Caco-2 (cell line): ENCODE measurements at regions not wholly inside any gene's neighbourhood (a gene's known extent, or its start where the extent isn't known, plus 50 kb on each side); places are given as distances from the start of the nearest gene placed in this dataset.

ENCODE experiments used
- BruUV-seq: library from RNA; stranded (reverse); fragments of 400-500 nt; replicated peaks from 2 replicates; lab custom pipeline; 2021; lab: Mats Ljungman, UMichigan
- CTCF ChIA-PET: fragments of 300-600 bp; sonication (Branson Sonifier 250); formaldehyde crosslinking; loops from one replicate; lab custom pipeline; 2022; ENCODE audit warnings: antibody characterized with exemption; lab: Charles Lee
- POLR2A ChIA-PET: fragments of 300-600 bp; sonication (Branson Sonifier 250); formaldehyde crosslinking; loops from one replicate; lab custom pipeline; 2022; ENCODE audit warnings: antibody characterized with exemption; lab: Charles Lee
- DNase-seq, 2 experiments: peaks; one replicate each; pipeline versions ENCODE4 v3.0.0 to v3.0.0-alpha.2; 2020 to 2022
- H3K27me3 ChIP-seq: replicated peaks from 2 replicates; pipeline ENCODE4 v1.6.0; 2011; ENCODE audit warnings: low read length; ENCODE audit not compliant: control insufficient read depth, insufficient read depth
- H3K36me3 ChIP-seq: 2 replicates; pipeline ENCODE4 v1.5.1; 2011; ENCODE audit warnings: low read length; ENCODE audit not compliant: control insufficient read depth, insufficient read depth
- H3K4me1 ChIP-seq: fragments of 250-450 bp; sonication (Bioruptor Pico); 2 replicates; pipeline ENCODE4 v1.5.1; 2020; ENCODE audit warnings: mild to moderate bottlenecking
- H3K4me3 ChIP-seq: 2 replicates; pipeline ENCODE4 v1.5.1; 2011; ENCODE audit warnings: low read depth, mild to moderate bottlenecking, control low read depth, low read length
- H3K9me3 ChIP-seq: fragments of 250-450 bp; sonication (Bioruptor Pico); 2 replicates; pipeline ENCODE4 v1.5.1; 2020; ENCODE audit warnings: mild to moderate bottlenecking, moderate library complexity
- H3K27ac Mint-ChIP-seq: one replicate; pipeline ENCODE4 v1.8.0; 2022; ENCODE audit warnings: mixed read lengths; ENCODE audit not compliant: unreplicated experiment
- H3K27me3 Mint-ChIP-seq: one replicate; pipeline ENCODE4 v1.8.0; 2022; ENCODE audit warnings: mixed read lengths; ENCODE audit not compliant: insufficient read depth, unreplicated experiment
- H3K36me3 Mint-ChIP-seq: one replicate; pipeline ENCODE4 v1.8.0; 2022; ENCODE audit warnings: mild to moderate bottlenecking, mixed read lengths; ENCODE audit not compliant: insufficient read depth, unreplicated experiment
- H3K4me1 Mint-ChIP-seq: one replicate; pipeline ENCODE4 v1.8.0; 2022; ENCODE audit warnings: low read depth, mixed read lengths; ENCODE audit not compliant: unreplicated experiment
- H3K4me3 Mint-ChIP-seq: one replicate; pipeline ENCODE4 v1.8.0; 2022; ENCODE audit warnings: mild to moderate bottlenecking, moderate library complexity, mixed read lengths; ENCODE audit not compliant: unreplicated experiment
- H3K9me3 Mint-ChIP-seq: one replicate; pipeline ENCODE4 v1.8.0; 2022; ENCODE audit warnings: mixed read lengths; ENCODE audit not compliant: unreplicated experiment
- CTCF ChIP-seq, 2 experiments: fragments of 200-600 bp in 1 of 2; IDR thresholded peaks; 1 replicate in 1 of 2; 2 replicates in 1 of 2; pipeline versions ENCODE4 v1.5.1 to v1.8.0; 2011 to 2022; ENCODE audit warnings: antibody characterized with exemption in 1 of 2, control low read depth in 1 of 2, inconsistent platforms in 1 of 2, low read depth in 1 of 2, low read length in 1 of 2, mild to moderate bottlenecking in 1 of 2, moderate library complexity in 1 of 2; ENCODE audit not compliant: insufficient read depth in 1 of 2, severe bottlenecking in 1 of 2, unreplicated experiment in 1 of 2
- intact Hi-C: fragments of 100-400 bp; cut with micrococcal nuclease; formaldehyde crosslinking; loops from one replicate; pipeline ENCODE4 v1.10.0; 2022; ENCODE audit not compliant: unreplicated experiment

GRCh38 chr18:22560275-22560610 lies 142.5 kb upstream of the CTAGE1 start:
- TF ChIP-seq CTCF (IDR thresholded peaks at IDR 0.05; ENCODE audit: insufficient read depth in 1 of 2, low read depth in 1 of 2, low read length in 1 of 2, severe bottlenecking in 1 of 2, unreplicated experiment in 1 of 2): no peak
- no peaks in the 10 kb centered on the region for H3K36me3 ChIP-seq
- peak overlapping the region; percentile 43 for H3K4me3 ChIP-seq
- DNase-seq: no peak
- Mint-ChIP-seq H3K27me3 (no peaks in the 10 kb centered on the region), H3K4me1 (peaks cover 16% of the 10 kb centered on the region), H3K4me3 (peak overlapping the region; percentile 90), H3K27ac (peak overlapping the region; percentile 71), H3K9me3 (no peaks in the 10 kb centered on the region), H3K36me3 (no peaks in the 10 kb centered on the region)
- H3K4me1 ChIP-seq: peaks cover 3% of the 10 kb centered on the region; the same call in 1 of the 2 replicates
- H3K9me3 ChIP-seq: no peaks in the 10 kb centered on the region
- intact Hi-C loops: loop anchor here (5.0 to 10.0 kb wide), 4 partner anchors 353 to 565 kb away; no protein-coding TSS in a partner anchor
- ChIA-PET POLR2A (no interaction called here), CTCF (interaction anchor here (0.6 to 1.5 kb wide), 4 partner anchors 88 to 371 kb away, joined by 3 to 7 read pairs (median 3); no protein-coding TSS in a partner anchor)
- no peaks in the 10 kb centered on the region for H3K27me3 ChIP-seq
- TSS peak; percentile 71 for BruUV-seq

- Mint-ChIP-seq H3K27ac (no peak overlapping the region), H3K4me3 (peak overlapping the region; percentile 90), H3K36me3 (no peaks in the 10 kb centered on the region), H3K4me1 (peaks cover 16% of the 10 kb centered on the region), H3K27me3 (no peaks in the 10 kb centered on the region), H3K9me3 (no peaks in the 10 kb centered on the region)
- ChIA-PET CTCF (interaction anchor here (0.6 to 0.7 kb wide), 3 partner anchors 109 to 516 kb away, joined by 3 to 6 read pairs (median 3); no protein-coding TSS in a partner anchor), POLR2A (no interaction called here)
- H3K4me1 ChIP-seq: peaks cover 3% of the 10 kb centered on the region; the same call in 1 of the 2 replicates
- no peak for DNase-seq
- no peaks in the 10 kb centered on the region for H3K9me3 ChIP-seq
- intact Hi-C loops: loop anchor here (5.0 to 10.0 kb wide), 4 partner anchors 353 to 566 kb away; no protein-coding TSS in a partner anchor
- H3K36me3 ChIP-seq: no peaks in the 10 kb centered on the region
- no peak for TF ChIP-seq CTCF (IDR thresholded peaks at IDR 0.05; ENCODE audit: insufficient read depth in 1 of 2, low read depth in 1 of 2, low read length in 1 of 2, severe bottlenecking in 1 of 2, unreplicated experiment in 1 of 2)
- no TSS peak for BruUV-seq
- no peak overlapping the region for H3K4me3 ChIP-seq
- H3K27me3 ChIP-seq: no peaks in the 10 kb centered on the region
Measured at GRCh38 chr18:22560797-22561196, 143.1 kb upstream of the CTAGE1 start.

- Histone ChIP-seq H3K36me3 (no peaks in the 10 kb centered on the region), H3K27me3 (no peaks in the 10 kb centered on the region), H3K4me1 (peaks cover 3% of the 10 kb centered on the region; the same call in 1 of the 2 replicates), H3K4me3 (no peak overlapping the region), H3K9me3 (no peaks in the 10 kb centered on the region)
- Mint-ChIP-seq H3K9me3 (no peaks in the 10 kb centered on the region), H3K27me3 (no peaks in the 10 kb centered on the region), H3K4me1 (peaks cover 9% of the 10 kb centered on the region), H3K4me3 (no peak overlapping the region), H3K36me3 (no peaks in the 10 kb centered on the region), H3K27ac (no peak overlapping the region)
- peak; percentile 68 to 70 for TF ChIP-seq CTCF (IDR thresholded peaks at IDR 0.05; ENCODE audit: insufficient read depth in 1 of 2, low read depth in 1 of 2, low read length in 1 of 2, severe bottlenecking in 1 of 2, unreplicated experiment in 1 of 2)
- no TSS peak for BruUV-seq
- POLR2A ChIA-PET: no interaction called here
- peak; percentile 68 to 75 for DNase-seq
- intact Hi-C loops: loop anchor here (1.0 to 10.0 kb wide), 6 partner anchors 73 to 650 kb away; no protein-coding TSS in a partner anchor
- CTCF ChIA-PET: interaction anchor here (0.5 to 1.9 kb wide), 20 partner anchors 69 to 650 kb away, joined by 3 to 15 read pairs (median 4); no protein-coding TSS in a partner anchor
Measured at GRCh38 chr18:22563164-22563583, 145.5 kb upstream of the CTAGE1 start.
